K562 (cell line): ENCODE measurements at regions not wholly inside any gene's neighbourhood (a gene's known extent, or its start where the extent isn't known, plus 50 kb on each side); places are given as distances from the start of the nearest gene placed in this dataset.

Experiments used
- ATAC-seq: fragments of 200-7000 bp; cut with Tn5 transposase; 3 replicates; pipeline ENCODE4 v1.9.1; 2020; ENCODE audit warnings: moderate library complexity
- BruUV-seq: library from RNA; stranded (reverse); fragments of 400-500 nt; replicated peaks from 2 replicates; lab custom pipeline; 2021; lab: Mats Ljungman, UMichigan
- CTCF ChIA-PET: fragments of 300-600 bp; formaldehyde crosslinking; extraction: SDS; loops from one replicate; lab custom pipeline; 2021; ENCODE audit warnings: low intra/inter-chr PET ratio; lab: Yijun Ruan, JAX
- POLR2A ChIA-PET: fragments of 300-600, 350-650 bp; sonication (Branson Sonifier 250); formaldehyde crosslinking; extraction: SDS; loops from one replicate; lab custom pipeline; 2021; ENCODE audit warnings: antibody characterized with exemption, inconsistent platforms; lab: Yijun Ruan, JAX
- DNase-seq, 4 experiments: peaks; one replicate each; pipeline versions ENCODE4 v3.0.0 to v3.0.0-alpha.2; 2011 to 2018; ENCODE audit warnings: low spot score in 3 of 4, mixed read lengths in 3 of 4; ENCODE audit errors: extremely low read depth in 1 of 4
- FAIRE-seq: peaks from 2 replicates; lab custom pipeline; 2011; peaks lifted over from hg19 to GRCh38; lab: Jason Lieb, UNC
- H2AFZ ChIP-seq: 2 replicates; pipeline ENCODE4 v1.6.0; 2011; ENCODE audit warnings: low read depth, low read length, control low read depth, inconsistent platforms
- H3K27ac ChIP-seq: fragments of 200-600 bp; 3 replicates; pipeline ENCODE4 v1.8.0; 2011; ENCODE audit warnings: low read depth, mild to moderate bottlenecking, control low read depth, inconsistent platforms, low read length, moderate library complexity, mixed read lengths; ENCODE audit errors: extremely low read depth
- H3K27me3 ChIP-seq, 2 experiments: fragments of 300-600 bp in 1 of 2; 2 replicates in 1 of 2; 3 replicates in 1 of 2; pipeline versions ENCODE4 v1.6.0 to v1.8.0; 2011; ENCODE audit warnings: inconsistent platforms in 2 of 2, low read length in 2 of 2, mild to moderate bottlenecking in 1 of 2, mixed read lengths in 1 of 2, moderate library complexity in 1 of 2; ENCODE audit not compliant: control insufficient read depth in 2 of 2, insufficient read depth in 2 of 2
- H3K36me3 ChIP-seq: fragments of 300-600 bp; 3 replicates; pipeline ENCODE4 v1.8.0; 2011; ENCODE audit warnings: mild to moderate bottlenecking, low read length, inconsistent platforms; ENCODE audit not compliant: control insufficient read depth, insufficient read depth
- H3K4me1 ChIP-seq, 2 experiments: fragments of 200-600 bp in 1 of 2; replicated peaks in 1 of 2; 2 replicates in 1 of 2; 3 replicates in 1 of 2; pipeline versions ENCODE4 v1.5.1 to v1.8.0; 2011; ENCODE audit warnings: inconsistent platforms in 2 of 2, low read length in 2 of 2, mild to moderate bottlenecking in 1 of 2, mixed read lengths in 1 of 2, moderate library complexity in 1 of 2; ENCODE audit not compliant: control insufficient read depth in 2 of 2, insufficient read depth in 2 of 2
- H3K4me2 ChIP-seq: 2 replicates; pipeline ENCODE4 v1.6.1; 2011; ENCODE audit warnings: low read length, control low read depth, inconsistent platforms, mixed read lengths; ENCODE audit not compliant: insufficient read depth
- H3K4me3 ChIP-seq: fragments of 200-600 bp; sonication (generic), shearing (Covaris generic); 2 replicates; pipeline ENCODE4 v1.5.1; 2016; ENCODE audit warnings: control low read depth, inconsistent platforms
- H3K79me2 ChIP-seq: fragments of 200-600 bp; 3 replicates; pipeline ENCODE4 v1.8.0; 2011; ENCODE audit warnings: low read length, inconsistent platforms; ENCODE audit not compliant: control insufficient read depth, insufficient read depth
- H3K9ac ChIP-seq, 2 experiments: 2 replicates each; pipeline versions ENCODE4 v1.6.0 to v1.6.1; 2011; ENCODE audit warnings: low read depth in 2 of 2, low read length in 2 of 2, control low read depth in 1 of 2, inconsistent platforms in 1 of 2, mild to moderate bottlenecking in 1 of 2, mixed read lengths in 1 of 2; ENCODE audit not compliant: insufficient read depth in 1 of 2
- H3K9me1 ChIP-seq: one replicate; pipeline ENCODE4 v1.6.0; 2011; ENCODE audit warnings: inconsistent platforms, mild to moderate bottlenecking, low read length, moderate library complexity; ENCODE audit not compliant: control insufficient read depth, insufficient read depth
- H3K9me3 ChIP-seq: replicated peaks from 2 replicates; pipeline ENCODE4 v1.5.1; 2011; ENCODE audit warnings: low read depth, low read length, inconsistent platforms; ENCODE audit not compliant: control insufficient read depth, insufficient read depth
- H4K20me1 ChIP-seq: replicated peaks from 2 replicates; pipeline ENCODE4 v1.6.1; 2011; ENCODE audit warnings: low read length, inconsistent platforms, mixed read lengths; ENCODE audit not compliant: control insufficient read depth, insufficient read depth
- FOXJ2 ChIP-seq: fragments of 200-800 bp; sonication (Bioruptor generic); IDR thresholded peaks from 2 replicates; pipeline ENCODE4 v1.6.1; 2016; ENCODE audit warnings: missing genetic modification characterization, missing compliant biosample characterization
- SIX5 ChIP-seq, 2 experiments: IDR thresholded peaks; 2 replicates each; pipeline ENCODE4 v1.6.1; 2011; ENCODE audit warnings: low read length in 2 of 2, borderline replicate concordance in 1 of 2, low read depth in 1 of 2, mild to moderate bottlenecking in 1 of 2, moderate library complexity in 1 of 2; ENCODE audit not compliant: insufficient read depth in 1 of 2
- TCF15 ChIP-seq: fragments of 250-450 bp; sonication (Bioruptor Pico); IDR thresholded peaks from 2 replicates; pipeline ENCODE4 v1.8.0; 2022; ENCODE audit warnings: moderate library complexity, mild to moderate bottlenecking, inconsistent platforms
- ZNF277 ChIP-seq: fragments of 250-450 bp; sonication (Bioruptor Pico); IDR thresholded peaks from 2 replicates; pipeline ENCODE4 v1.8.0; 2022; ENCODE audit warnings: inconsistent platforms, mild to moderate bottlenecking, moderate library complexity, borderline replicate concordance
- ZNF518B ChIP-seq: fragments of 250-450 bp; sonication (Bioruptor Pico); IDR thresholded peaks from 2 replicates; pipeline ENCODE4 v1.5.0; 2021; ENCODE audit warnings: mild to moderate bottlenecking, moderate library complexity
- ZNF77 ChIP-seq: fragments of 250-450 bp; sonication (Bioruptor Pico); IDR thresholded peaks from 2 replicates; pipeline ENCODE4 v1.5.0; 2020
- WGBS: fragments of 100-300 bp; shearing (Covaris generic); methylation state at CpG from one replicate; pipeline ENCODE4 v1.1.6; 2016; ENCODE audit warnings: low coverage, mixed read lengths; ENCODE audit not compliant: insufficient coverage; ENCODE audit errors: missing lambda C conversion rate; 5-methylcytosine and 5-hydroxymethylcytosine counted together
- in situ Hi-C: fragments of 300-500 bp; cut with MboI; formaldehyde crosslinking; loops from 4 replicates; pipeline ENCODE4 v1.15.0; 2018; ENCODE audit warnings: inconsistent platforms, mixed read lengths
- intact Hi-C: fragments of 100-400 bp; cut with micrococcal nuclease; formaldehyde crosslinking; loops from 2 replicates; pipeline ENCODE4 v1.14.2; 2022

- Histone ChIP-seq H3K9me3 (no peaks in the 10 kb centered on the region), H3K79me2 (no peaks in the 10 kb centered on the region), H2AFZ (no peak overlapping the region), H3K27me3 (no peaks in the 10 kb centered on the region), H3K4me3 (no peak overlapping the region), H3K4me1 (no peaks in the 10 kb centered on the region), H3K4me2 (no peak overlapping the region), H4K20me1 (no peaks in the 10 kb centered on the region), H3K9me1 (no peaks in the 10 kb centered on the region), H3K9ac (no peak overlapping the region), H3K36me3 (no peaks in the 10 kb centered on the region), H3K27ac (no peak overlapping the region)
- in situ Hi-C loops (no loop called here), intact Hi-C loops (no loop called here)
- FAIRE-seq (no peak), DNase-seq (no peak), ATAC-seq (no peak)
- TF ChIP-seq ZNF277 (no peak), ZNF518B (CRISPR knock-in tag) (no peak), SIX5 (IDR thresholded peaks at IDR 0.05; ENCODE audit: borderline replicate concordance in 1 of 2, insufficient read depth in 1 of 2, low read depth in 1 of 2, low read length in 2 of 2) (no peak), ZNF77 (CRISPR knock-in tag) (no peak), FOXJ2 (tag) (no peak), TCF15 (CRISPR knock-in tag) (no peak)
- BruUV-seq = no TSS peak
- POLR2A ChIA-PET = no interaction called here
- 2% methylated on average over 8 of the region's 8 CpGs for WGBS
- CTCF ChIA-PET = no interaction called here
Observed at GRCh38 chr2:21658907-21659477, 535.2 kb downstream of the TDRD15 start.
